ENCODE measurements at regions not wholly inside any gene's neighbourhood (a gene's known extent, or its start where the extent isn't known, plus 50 kb on each side); places are given as distances from the start of the nearest gene placed in this dataset.
"Not testable (repeated sequence)": the region's sequence is repeated elsewhere in the genome, so short reads cannot be mapped to it uniquely, and the experiment has no call there.

- DNase-seq (ENCODE audit: low read depth) = no peak
Observed at GRCh38 chrX:139200793-139201192, 329.7 kb upstream of the F9 start.

GRCh38 chrX:139200346-139200745, 330.2 kb upstream of the F9 start:
- no peak for DNase-seq (ENCODE audit: low read depth)

- DNase-seq (ENCODE audit: low read depth) = no peak
Observed at GRCh38 chrX:139199933-139200332, 330.6 kb upstream of the F9 start.

GRCh38 chrX:139198936-139199335, 331.6 kb upstream of the F9 start:
- no peak for DNase-seq (ENCODE audit: low read depth)

GRCh38 chrX:139196890-139197289, 333.6 kb upstream of the F9 start:
- DNase-seq (ENCODE audit: low read depth) = no peak

GRCh38 chrX:139194571-139195280, 335.8 kb upstream of the F9 start:
- no peak for DNase-seq (ENCODE audit: low read depth)

- peak; percentile 75 for DNase-seq (ENCODE audit: low read depth)
Observed at GRCh38 chrX:139192386-139192961, 338.1 kb upstream of the F9 start.

- DNase-seq (ENCODE audit: low read depth) = no peak
Observed at GRCh38 chrX:139191746-139192385, 338.7 kb upstream of the F9 start.

GRCh38 chrX:139191286-139191685, 339.3 kb upstream of the F9 start:
- no peak for DNase-seq (ENCODE audit: low read depth)

GRCh38 chrX:139187738-139188137, 342.8 kb upstream of the F9 start:
- DNase-seq (ENCODE audit: low read depth) = peak; percentile 72

- no peak for DNase-seq (ENCODE audit: low read depth)
Observed at GRCh38 chrX:139186991-139187390, 343.5 kb upstream of the F9 start.

GRCh38 chrX:139179592-139179991, 350.9 kb upstream of the F9 start:
- no peak for DNase-seq (ENCODE audit: low read depth)

GRCh38 chrX:139178980-139179379, 351.6 kb upstream of the F9 start:
- no peak for DNase-seq (ENCODE audit: low read depth)

- no peak for DNase-seq (ENCODE audit: low read depth)
Observed at GRCh38 chrX:139172731-139173130, 357.8 kb upstream of the F9 start.

GRCh38 chrX:139170526-139171173, 359.9 kb upstream of the F9 start:
- DNase-seq (ENCODE audit: low read depth) = no peak

GRCh38 chrX:139167282-139167681, 363.3 kb upstream of the F9 start:
- no peak for DNase-seq (ENCODE audit: low read depth)

GRCh38 chrX:139158256-139158655, 372.3 kb upstream of the F9 start:
- DNase-seq (ENCODE audit: low read depth) = no peak

- DNase-seq (ENCODE audit: low read depth) = no peak
Observed at GRCh38 chrX:139156356-139156755, 374.2 kb upstream of the F9 start.

GRCh38 chrX:139146625-139147024, 383.9 kb upstream of the F9 start:
- not testable (repeated sequence) for DNase-seq (ENCODE audit: low read depth)

- DNase-seq (ENCODE audit: low read depth) = no peak
Observed at GRCh38 chrX:139141370-139141769, 389.2 kb upstream of the F9 start.

- no peak for DNase-seq (ENCODE audit: low read depth)
Observed at GRCh38 chrX:139134316-139134715, 396.2 kb upstream of the F9 start.

GRCh38 chrX:139126493-139126892, 404.0 kb upstream of the F9 start:
- peak; percentile 28 for DNase-seq (ENCODE audit: low read depth)

Measured in HT1080 (cell line).